Choroid plexus epithelial cell (primary cell): ENCODE measurements at regions not wholly inside any gene's neighbourhood (a gene's known extent, or its start where the extent isn't known, plus 50 kb on each side); places are given as distances from the start of the nearest gene placed in this dataset.
A peak's percentile ranks its signal among the peaks of the same experiment; 100 is the strongest.

Source experiments
- DNase-seq: peaks from one replicate; pipeline ENCODE4 v3.0.0-alpha.2; 2010; ENCODE audit warnings: low read depth
- H3K4me3 ChIP-seq: 2 replicates; pipeline ENCODE4 v1.5.1; 2011; ENCODE audit warnings: low read depth, mild to moderate bottlenecking, control low read depth, low read length, moderate library complexity
- CTCF ChIP-seq: conservative IDR thresholded peaks from 2 replicates; pipeline ENCODE4 v1.5.1; 2011; ENCODE audit warnings: low read depth, mild to moderate bottlenecking, control low read depth, inconsistent platforms, low read length, moderate library complexity

GRCh38 chr3:194967151-194968117, 281.8 kb downstream of the FAM43A start:
- peak; percentile 17 for TF ChIP-seq CTCF

GRCh38 chr3:194970066-194970465, 284.4 kb downstream of the FAM43A start:
- H3K4me3 ChIP-seq = no peak overlapping the region
- TF ChIP-seq CTCF = no peak
- DNase-seq = no peak

More at GRCh38 chr3:194967151-194968117, 281.8 kb downstream of the FAM43A start:
- no peak for DNase-seq
- no peak overlapping the region for H3K4me3 ChIP-seq

GRCh38 chr3:194971009-194971408, 285.3 kb downstream of the FAM43A start:
- TF ChIP-seq CTCF = no peak
- no peak overlapping the region for H3K4me3 ChIP-seq
- DNase-seq = no peak

- no peak for DNase-seq
- H3K4me3 ChIP-seq = no peak overlapping the region
- TF ChIP-seq CTCF = no peak
Observed at GRCh38 chr3:194971965-194972364, 286.3 kb downstream of the FAM43A start.

GRCh38 chr3:194972641-194973040, 287.0 kb downstream of the FAM43A start:
- H3K4me3 ChIP-seq = no peak overlapping the region
- TF ChIP-seq CTCF = no peak
- no peak for DNase-seq

GRCh38 chr3:194973366-194974000, 287.8 kb downstream of the FAM43A start:
- DNase-seq = no peak

More at GRCh38 chr3:194973366-194974000, 287.8 kb downstream of the FAM43A start:
- TF ChIP-seq CTCF = no peak
- no peak overlapping the region for H3K4me3 ChIP-seq
